PC-9 (cell line): ENCODE measurements at regions not wholly inside any gene's neighbourhood (a gene's known extent, or its start where the extent isn't known, plus 50 kb on each side); places are given as distances from the start of the nearest gene placed in this dataset.

Source experiments
- BruUV-seq: library from RNA; stranded (reverse); fragments of 400-500 nt; replicated peaks from 2 replicates; lab custom pipeline; 2021; lab: Mats Ljungman, UMichigan
- CTCF ChIA-PET: fragments of 300-600 bp; sonication (Branson Sonifier 250); formaldehyde crosslinking; loops from one replicate; lab custom pipeline; 2022; ENCODE audit warnings: antibody characterized with exemption; lab: Charles Lee
- POLR2A ChIA-PET: fragments of 300-600 bp; sonication (Branson Sonifier 250); formaldehyde crosslinking; loops from one replicate; lab custom pipeline; 2022; ENCODE audit warnings: antibody characterized with exemption; ENCODE audit not compliant: unreplicated experiment; lab: Charles Lee
- DNase-seq, 2 experiments: peaks; one replicate each; pipeline versions ENCODE4 v3.0.0 to v3.0.0-alpha.2; 2015 to 2022; ENCODE audit warnings: mixed read lengths in 1 of 2
- H2AFZ ChIP-seq: fragments of 200-600 bp; sonication (generic); 2 replicates; pipeline ENCODE4 v1.8.1; 2017; ENCODE audit warnings: antibody characterized with exemption
- H3F3A ChIP-seq: fragments of 200-600 bp; sonication (generic); 2 replicates; pipeline ENCODE4 v1.8.1; 2017; ENCODE audit warnings: antibody characterized with exemption, mild to moderate bottlenecking, low read depth; ENCODE audit not compliant: insufficient read depth
- H3K27ac ChIP-seq: fragments of 200-600 bp; sonication (generic); 2 replicates; pipeline ENCODE4 v1.6.1; 2016; ENCODE audit warnings: mixed run types
- H3K27me3 ChIP-seq: fragments of 200-600 bp; sonication (generic); 2 replicates; pipeline ENCODE4 v1.6.1; 2016; ENCODE audit warnings: low read depth, mixed run types; ENCODE audit not compliant: insufficient read depth
- H3K36me3 ChIP-seq: fragments of 200-600 bp; sonication (generic); 2 replicates; pipeline ENCODE4 v1.6.1; 2016; ENCODE audit warnings: low read depth, mixed run types
- H3K4me1 ChIP-seq: fragments of 200-600 bp; sonication (generic); replicated peaks from 2 replicates; pipeline ENCODE4 v1.6.1; 2016; ENCODE audit warnings: mixed run types; ENCODE audit not compliant: insufficient read depth
- H3K4me2 ChIP-seq: fragments of 200-600 bp; sonication (generic); 2 replicates; pipeline ENCODE4 v1.6.1; 2017; ENCODE audit warnings: mixed run types
- H3K4me3 ChIP-seq: fragments of 200-600 bp; sonication (generic); 2 replicates; pipeline ENCODE4 v1.6.1; 2016; ENCODE audit warnings: mixed run types
- H3K79me2 ChIP-seq: fragments of 200-600 bp; sonication (generic); 2 replicates; pipeline ENCODE4 v1.6.1; 2017; ENCODE audit warnings: low read depth, mixed run types
- H3K9me2 ChIP-seq: fragments of 200-600 bp; sonication (generic); 2 replicates; pipeline ENCODE4 v1.8.1; 2017; ENCODE audit warnings: mild to moderate bottlenecking; ENCODE audit not compliant: insufficient read depth
- H3K9me3 ChIP-seq: fragments of 200-600 bp; sonication (generic); 2 replicates; pipeline ENCODE4 v1.8.1; 2016; ENCODE audit warnings: low read depth; ENCODE audit not compliant: insufficient read depth
- H4K20me1 ChIP-seq: fragments of 200-600 bp; sonication (generic); 2 replicates; pipeline ENCODE4 v1.8.1; 2017; ENCODE audit not compliant: insufficient read depth
- EZH2 ChIP-seq: fragments of 200-600 bp; sonication (generic); IDR thresholded peaks from 2 replicates; pipeline ENCODE4 v1.8.0; 2017; ENCODE audit warnings: antibody characterized with exemption, low read depth
- intact Hi-C: fragments of 100-400 bp; cut with micrococcal nuclease; formaldehyde crosslinking; loops from one replicate; pipeline ENCODE4 v1.10.0; 2022; ENCODE audit not compliant: unreplicated experiment
- TF ChIP-seq, protein P1 (sequence below): fragments of 200-600 bp; sonication (generic); conservative IDR thresholded peaks from 2 replicates; pipeline ENCODE4 v1.6.1; 2017; ENCODE audit warnings: mixed run types, antibody characterized with exemption, mild to moderate bottlenecking, moderate library complexity

- Histone ChIP-seq H3K9me2 (no peaks in the 10 kb centered on the region; the same call in 1 of the 2 replicates), H4K20me1 (no peaks in the 10 kb centered on the region), H3K79me2 (no peaks in the 10 kb centered on the region), H3K27me3 (no peaks in the 10 kb centered on the region), H3K4me3 (no peak overlapping the region), H2AFZ (no peak overlapping the region), H3K9me3 (no peaks in the 10 kb centered on the region; the same call in 1 of the 2 replicates), H3K36me3 (no peaks in the 10 kb centered on the region), H3K4me2 (no peak overlapping the region), H3K27ac (no peak overlapping the region), H3K4me1 (peaks cover 17% of the 10 kb centered on the region), H3F3A (no peaks in the 10 kb centered on the region; the same call in 1 of the 2 replicates)
- ChIA-PET POLR2A (no interaction called here), CTCF (no interaction called here)
- no peak for DNase-seq
- BruUV-seq, result no TSS peak
- TF ChIP-seq, protein P1, sequence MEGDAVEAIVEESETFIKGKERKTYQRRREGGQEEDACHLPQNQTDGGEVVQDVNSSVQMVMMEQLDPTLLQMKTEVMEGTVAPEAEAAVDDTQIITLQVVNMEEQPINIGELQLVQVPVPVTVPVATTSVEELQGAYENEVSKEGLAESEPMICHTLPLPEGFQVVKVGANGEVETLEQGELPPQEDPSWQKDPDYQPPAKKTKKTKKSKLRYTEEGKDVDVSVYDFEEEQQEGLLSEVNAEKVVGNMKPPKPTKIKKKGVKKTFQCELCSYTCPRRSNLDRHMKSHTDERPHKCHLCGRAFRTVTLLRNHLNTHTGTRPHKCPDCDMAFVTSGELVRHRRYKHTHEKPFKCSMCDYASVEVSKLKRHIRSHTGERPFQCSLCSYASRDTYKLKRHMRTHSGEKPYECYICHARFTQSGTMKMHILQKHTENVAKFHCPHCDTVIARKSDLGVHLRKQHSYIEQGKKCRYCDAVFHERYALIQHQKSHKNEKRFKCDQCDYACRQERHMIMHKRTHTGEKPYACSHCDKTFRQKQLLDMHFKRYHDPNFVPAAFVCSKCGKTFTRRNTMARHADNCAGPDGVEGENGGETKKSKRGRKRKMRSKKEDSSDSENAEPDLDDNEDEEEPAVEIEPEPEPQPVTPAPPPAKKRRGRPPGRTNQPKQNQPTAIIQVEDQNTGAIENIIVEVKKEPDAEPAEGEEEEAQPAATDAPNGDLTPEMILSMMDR, result no peak
- no peak for TF ChIP-seq EZH2
- intact Hi-C loops, result no loop called here
These were observed 83.9 kb upstream of the SIRPG start for GRCh38 chr20:1741309-1742048.

GRCh38 chr20:1737134-1737533 is 79.6 kb upstream of the SIRPG start:
- no peaks in the 10 kb centered on the region; the same call in 1 of the 2 replicates for H3K9me2 ChIP-seq
- no peaks in the 10 kb centered on the region for H4K20me1 ChIP-seq
- peaks cover 13% of the 10 kb centered on the region; the same call in 1 of the 2 replicates for H3F3A ChIP-seq
- H3K9me3 ChIP-seq, result no peaks in the 10 kb centered on the region; the same call in 1 of the 2 replicates
- ChIA-PET CTCF (interaction anchor here (0.8 kb wide), 1 partner anchor 233 kb away, joined by 3 read pairs; no protein-coding TSS in a partner anchor), POLR2A (no interaction called here)
- peaks cover 49% of the 10 kb centered on the region for H3K4me1 ChIP-seq
- H3K36me3 ChIP-seq, result no peaks in the 10 kb centered on the region
- intact Hi-C loops, result no loop called here
- no peak overlapping the region for H3K27ac ChIP-seq
- no peaks in the 10 kb centered on the region for H3K27me3 ChIP-seq
- TF ChIP-seq, protein P1, result no peak
- TF ChIP-seq EZH2, result no peak
- no peak overlapping the region for H2AFZ ChIP-seq
- no peaks in the 10 kb centered on the region for H3K79me2 ChIP-seq
- no peak for DNase-seq
- no peak overlapping the region for H3K4me2 ChIP-seq
- no TSS peak for BruUV-seq
- no peak overlapping the region for H3K4me3 ChIP-seq

DNA sequence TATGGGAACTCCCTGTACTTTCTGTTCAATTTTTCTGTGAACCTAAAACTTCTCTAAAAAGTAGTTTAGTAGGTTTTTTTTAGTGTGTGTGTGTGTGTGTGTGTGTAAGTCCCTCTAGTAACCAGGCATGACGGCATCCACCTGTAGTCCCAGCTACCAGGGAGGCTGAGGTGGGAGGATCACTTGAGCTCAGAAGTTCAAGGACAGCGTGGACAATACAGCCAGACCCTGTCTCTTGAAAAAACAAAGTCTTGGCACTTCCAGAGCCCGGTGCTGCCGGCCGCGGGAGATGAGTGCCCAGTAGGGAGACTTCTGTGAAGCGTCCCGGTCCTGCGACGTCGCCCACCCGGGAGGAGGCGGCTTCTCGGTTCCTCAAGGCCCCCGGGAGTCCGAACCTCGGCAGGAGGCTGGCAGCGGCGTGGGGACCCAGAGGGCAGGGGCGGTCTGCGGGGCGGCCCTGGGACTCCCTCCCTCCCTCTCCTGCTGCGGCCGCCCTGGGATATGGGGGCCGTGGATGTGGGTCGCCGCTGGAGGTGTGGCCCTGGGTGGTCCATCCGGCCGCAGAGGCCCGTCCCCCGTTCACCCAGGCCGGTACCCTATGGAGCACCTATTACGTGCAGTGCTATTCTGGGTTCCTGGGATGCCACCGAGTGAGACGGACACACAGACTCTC is 78.0 kb upstream of the SIRPG start:
- H3K27me3 ChIP-seq, result no peaks in the 10 kb centered on the region
- no peaks in the 10 kb centered on the region for H4K20me1 ChIP-seq
- no peak for DNase-seq
- intact Hi-C loops, result loop anchor here (2.0 kb wide), 1 partner anchor 21 kb away; no protein-coding TSS in a partner anchor
- H3F3A ChIP-seq, result peaks cover 20% of the 10 kb centered on the region; the same call in 1 of the 2 replicates
- H3K4me1 ChIP-seq, result peaks cover 59% of the 10 kb centered on the region
- H3K4me3 ChIP-seq, result no peak overlapping the region
- no peak overlapping the region for H2AFZ ChIP-seq
- no peaks in the 10 kb centered on the region; the same call in 1 of the 2 replicates for H3K9me3 ChIP-seq
- 0 out of 2 replicates have a peak overlapping the region, but pooled peaks have one; percentile 91 for H3K27ac ChIP-seq
- H3K9me2 ChIP-seq, result no peaks in the 10 kb centered on the region; the same call in 1 of the 2 replicates
- ChIA-PET CTCF (interaction anchor here (2.6 kb wide), 1 partner anchor 232 kb away, joined by 10 read pairs; no protein-coding TSS in a partner anchor), POLR2A (no interaction called here)
- no peak overlapping the region for H3K4me2 ChIP-seq
- no peaks in the 10 kb centered on the region for H3K79me2 ChIP-seq
- H3K36me3 ChIP-seq, result no peaks in the 10 kb centered on the region
- no peak for TF ChIP-seq EZH2
- TF ChIP-seq, protein P1, result no peak
- BruUV-seq, result no TSS peak
